Activated CD4-positive, alpha-beta T cell treated with anti-CD3 and anti-CD28 coated beads for 24 hours (primary cell): ENCODE measurements at regions not wholly inside any gene's neighbourhood (a gene's known extent, or its start where the extent isn't known, plus 50 kb on each side); places are given as distances from the start of the nearest gene placed in this dataset.

ENCODE experiments used
- DNase-seq, 2 donors: peaks; one replicate each; pipeline ENCODE4 v3.0.0-alpha.2; 2020; ENCODE audit warnings: low read depth in 2 of 2

GRCh38 chr10:36114913-36115312, 472.8 kb upstream of the FZD8 start:
- no peak for DNase-seq

GRCh38 chr10:36114141-36114540, 472.0 kb upstream of the FZD8 start:
- no peak for DNase-seq

- no peak for DNase-seq
Observed at GRCh38 chr10:36111676-36112075, 469.6 kb upstream of the FZD8 start.

- DNase-seq = no peak
Observed at GRCh38 chr10:36110097-36110496, 468.0 kb upstream of the FZD8 start.

GRCh38 chr10:36109399-36110023, 467.4 kb upstream of the FZD8 start:
- no peak for DNase-seq

- no peak for DNase-seq
Observed at GRCh38 chr10:36097696-36098095, 455.6 kb upstream of the FZD8 start.

GRCh38 chr10:36096576-36096975, 454.5 kb upstream of the FZD8 start:
- DNase-seq = no peak

- DNase-seq = no peak
Observed at GRCh38 chr10:36094096-36094495, 452.0 kb upstream of the FZD8 start.

- no peak for DNase-seq
Observed at GRCh38 chr10:36092116-36092515, 450.0 kb upstream of the FZD8 start.

- no peak for DNase-seq
Observed at GRCh38 chr10:36091007-36091406, 448.9 kb upstream of the FZD8 start.

GRCh38 chr10:36089790-36090440, 447.8 kb upstream of the FZD8 start:
- DNase-seq = no peak

GRCh38 chr10:36087006-36088005, 445.2 kb upstream of the FZD8 start:
- DNase-seq = no peak

GRCh38 chr10:36075196-36075595, 433.1 kb upstream of the FZD8 start:
- DNase-seq = no peak

- DNase-seq = no peak
Observed at GRCh38 chr10:36073796-36074345, 431.8 kb upstream of the FZD8 start.

- DNase-seq = no peak
Observed at GRCh38 chr10:36068542-36068941, 426.4 kb upstream of the FZD8 start.

GRCh38 chr10:36067748-36068147, 425.7 kb upstream of the FZD8 start:
- no peak for DNase-seq

- DNase-seq = no peak
Observed at GRCh38 chr10:36066850-36067249, 424.8 kb upstream of the FZD8 start.

- no peak for DNase-seq
Observed at GRCh38 chr10:36066102-36066501, 424.0 kb upstream of the FZD8 start.

- DNase-seq = no peak
Observed at GRCh38 chr10:36063396-36063795, 421.3 kb upstream of the FZD8 start.

- no peak for DNase-seq
Observed at GRCh38 chr10:36057731-36058130, 415.6 kb upstream of the FZD8 start.

GRCh38 chr10:36057180-36057579, 415.1 kb upstream of the FZD8 start:
- no peak for DNase-seq

- DNase-seq = no peak
Observed at GRCh38 chr10:36053775-36054174, 411.7 kb upstream of the FZD8 start.
